Type B pancreatic cell (in vitro differentiated cells): ENCODE measurements at regions not wholly inside any gene's neighbourhood (a gene's known extent, or its start where the extent isn't known, plus 50 kb on each side); places are given as distances from the start of the nearest gene placed in this dataset.

Source experiments
- DNase-seq: peaks from one replicate; pipeline ENCODE4 v3.0.0; 2021; ENCODE audit warnings: mixed read lengths; ENCODE audit not compliant: unreplicated experiment; ENCODE audit errors: extremely low spot score
- H3K27ac Mint-ChIP-seq: 2 replicates; pipeline ENCODE4 v1.8.0; 2021; ENCODE audit warnings: mild to moderate bottlenecking, mixed read lengths
- H3K27me3 Mint-ChIP-seq: 2 replicates; pipeline ENCODE4 v1.8.0; 2021; ENCODE audit warnings: mixed read lengths
- H3K36me3 Mint-ChIP-seq: 2 replicates; pipeline ENCODE4 v1.8.0; 2021; ENCODE audit warnings: mixed read lengths
- H3K4me1 Mint-ChIP-seq: one replicate; pipeline ENCODE4 v1.8.0; 2021; ENCODE audit warnings: mixed read lengths; ENCODE audit not compliant: unreplicated experiment
- H3K4me3 Mint-ChIP-seq: 2 replicates; pipeline ENCODE4 v1.8.0; 2021; ENCODE audit warnings: mild to moderate bottlenecking, mixed read lengths
- H3K9me3 Mint-ChIP-seq: 2 replicates; pipeline ENCODE4 v1.8.0; 2021; ENCODE audit warnings: mixed read lengths
- CTCF ChIP-seq: fragments of 200-600 bp; sonication (generic); conservative IDR thresholded peaks from 2 replicates; pipeline ENCODE4 v1.5.0; 2021; ENCODE audit warnings: antibody characterized with exemption, mild to moderate bottlenecking

DNA sequence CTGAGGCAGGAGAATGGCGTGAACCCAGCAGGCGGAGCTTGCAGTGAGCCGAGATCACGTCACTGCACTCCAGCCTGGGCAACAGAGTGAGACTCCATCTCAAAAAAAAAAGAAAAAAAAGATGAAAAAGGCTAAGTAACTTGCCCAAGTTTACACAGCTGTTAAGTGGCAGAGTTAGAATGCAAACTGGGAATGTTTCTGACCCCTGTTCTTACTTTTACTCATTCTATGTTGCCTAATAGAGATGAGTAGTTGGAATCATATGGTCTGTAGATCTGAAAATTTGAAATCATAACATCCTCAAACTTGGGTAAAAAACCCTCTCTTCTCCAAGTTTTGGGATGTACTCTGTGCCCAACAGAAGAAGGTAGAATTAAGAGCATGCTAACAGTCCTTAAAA is 235.8 kb upstream of the RFC3 start:
- Mint-ChIP-seq H3K27ac (no peak overlapping the region), H3K4me3 (no peak overlapping the region), H3K27me3 (no peaks in the 10 kb centered on the region), H3K9me3 (no peaks in the 10 kb centered on the region), H3K36me3 (no peaks in the 10 kb centered on the region), H3K4me1 (no peaks in the 10 kb centered on the region)
- no peak for DNase-seq
- TF ChIP-seq CTCF, result no peak

DNA sequence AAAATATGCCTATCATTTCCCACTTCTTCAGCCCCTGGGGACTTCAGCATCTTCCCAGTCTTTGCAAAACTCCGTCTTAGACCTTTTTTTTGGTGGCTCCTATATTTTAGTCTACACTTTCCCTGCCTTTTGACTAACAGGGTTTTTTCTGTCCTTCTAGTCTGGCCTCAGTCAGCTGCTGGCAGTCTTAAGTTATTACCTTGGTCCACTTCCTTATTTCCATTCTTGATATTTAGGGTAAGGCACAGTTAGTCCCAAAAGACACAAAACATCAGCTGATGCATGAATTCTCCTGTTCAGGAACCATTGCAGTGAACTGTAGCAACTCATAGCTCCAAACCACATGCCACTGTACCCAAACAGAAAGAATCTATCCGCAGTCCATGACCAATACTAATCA is 234.6 kb upstream of the RFC3 start:
- Mint-ChIP-seq H3K9me3 (no peaks in the 10 kb centered on the region), H3K4me3 (no peak overlapping the region), H3K4me1 (no peaks in the 10 kb centered on the region), H3K36me3 (no peaks in the 10 kb centered on the region), H3K27ac (no peak overlapping the region), H3K27me3 (no peaks in the 10 kb centered on the region)
- no peak for TF ChIP-seq CTCF
- no peak for DNase-seq

DNA sequence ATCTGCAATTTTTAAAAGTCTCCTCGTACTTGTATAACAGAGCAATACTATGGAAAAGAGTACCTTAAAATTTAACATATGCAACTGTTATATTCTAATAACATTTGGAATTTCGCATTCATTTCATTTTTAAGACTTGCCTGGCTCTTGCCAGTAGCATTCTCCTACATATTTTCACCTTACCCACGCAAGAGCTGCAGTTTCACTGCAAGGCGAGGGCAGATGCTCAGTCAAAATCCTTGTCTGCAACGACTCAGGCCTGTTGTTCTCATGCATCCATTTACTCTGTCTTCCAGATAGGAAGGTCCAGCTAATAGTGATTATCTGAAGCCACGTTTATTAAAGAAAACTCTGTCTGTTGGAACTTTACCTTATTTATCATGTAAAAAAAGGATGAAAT is 227.0 kb upstream of the RFC3 start:
- H3K4me1 Mint-ChIP-seq, result no peaks in the 10 kb centered on the region
- DNase-seq, result no peak
- no peak for TF ChIP-seq CTCF
- no peak overlapping the region for H3K4me3 Mint-ChIP-seq
- H3K27me3 Mint-ChIP-seq, result no peaks in the 10 kb centered on the region
- H3K36me3 Mint-ChIP-seq, result no peaks in the 10 kb centered on the region
- no peak overlapping the region for H3K27ac Mint-ChIP-seq
- H3K9me3 Mint-ChIP-seq, result no peaks in the 10 kb centered on the region

DNA sequence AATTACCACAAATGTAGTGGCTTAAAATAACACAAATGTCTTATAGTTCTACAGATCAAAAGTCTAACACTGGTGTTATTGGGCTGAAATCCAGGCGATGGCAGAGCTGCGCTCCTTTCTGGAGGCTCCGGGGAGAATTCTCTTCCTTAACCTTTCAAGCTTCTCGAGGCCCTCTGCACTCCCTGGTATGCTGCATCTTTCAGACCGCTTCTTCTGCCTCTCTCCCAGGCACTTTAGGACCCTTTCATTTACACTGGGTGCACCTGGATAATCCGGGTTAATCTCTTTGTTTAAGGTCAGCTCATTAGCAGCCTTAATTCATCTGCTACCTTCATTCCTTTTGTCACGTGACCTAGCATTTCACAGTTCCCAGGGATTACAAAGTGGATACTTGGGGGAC is 211.3 kb upstream of the RFC3 start:
- Mint-ChIP-seq H3K27ac (no peak overlapping the region), H3K9me3 (no peaks in the 10 kb centered on the region), H3K4me1 (peaks cover 9% of the 10 kb centered on the region), H3K27me3 (no peaks in the 10 kb centered on the region), H3K4me3 (no peak overlapping the region), H3K36me3 (no peaks in the 10 kb centered on the region)
- DNase-seq, result no peak
- peak; percentile 47 for TF ChIP-seq CTCF

DNA sequence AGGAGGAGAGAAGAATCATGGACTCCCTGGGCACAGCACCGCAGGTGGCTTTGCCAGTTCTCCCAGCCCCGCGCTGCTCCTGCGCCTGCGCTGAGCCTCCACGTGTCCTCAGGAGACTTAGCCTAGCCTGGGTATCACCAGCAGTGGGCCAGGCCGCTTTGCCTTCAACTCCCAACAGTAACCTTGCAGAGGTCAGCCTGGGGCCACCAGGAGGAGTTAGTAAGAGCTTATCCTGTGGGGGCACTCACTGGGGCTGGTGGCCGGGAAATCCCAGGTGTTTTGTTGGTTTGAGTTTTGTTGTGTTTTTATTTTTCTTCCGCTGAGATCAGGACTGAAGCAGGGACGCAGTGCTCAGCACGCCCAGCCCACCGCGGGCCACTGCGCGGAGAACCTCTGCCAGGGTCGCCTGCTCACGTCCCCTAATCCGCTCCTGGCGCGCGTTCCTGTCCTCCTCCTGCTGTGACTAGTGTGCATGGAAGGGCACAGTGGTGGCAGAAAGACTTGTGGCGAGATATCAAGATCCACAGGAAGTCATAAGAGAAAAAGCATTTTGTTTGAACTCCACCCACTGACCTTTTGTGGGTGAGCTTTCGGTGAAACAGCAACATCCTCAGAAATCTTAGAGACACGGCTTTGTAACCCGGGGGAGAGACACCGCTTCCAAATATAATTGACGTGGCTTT is 207.4 kb upstream of the RFC3 start:
- no peaks in the 10 kb centered on the region for H3K9me3 Mint-ChIP-seq
- peak overlapping the region; percentile 44 for H3K4me3 Mint-ChIP-seq
- no peak overlapping the region for H3K27ac Mint-ChIP-seq
- no peak for TF ChIP-seq CTCF
- DNase-seq, result no peak
- H3K4me1 Mint-ChIP-seq, result peaks cover 15% of the 10 kb centered on the region
- H3K36me3 Mint-ChIP-seq, result no peaks in the 10 kb centered on the region
- peaks cover 8% of the 10 kb centered on the region for H3K27me3 Mint-ChIP-seq
